GM23338 (cell line): ENCODE measurements at regions not wholly inside any gene's neighbourhood (a gene's known extent, or its start where the extent isn't known, plus 50 kb on each side); places are given as distances from the start of the nearest gene placed in this dataset.

Experiments used
- ATAC-seq: fragments of 200-7000 bp; cut with Tn5 transposase; 3 replicates; pipeline ENCODE4 v1.9.1; 2020
- DNase-seq: peaks from one replicate; pipeline ENCODE4 v3.0.0-alpha.2; 2015; ENCODE audit warnings: low spot score
- H2AFZ ChIP-seq: fragments of 200-600 bp; sonication (generic); 2 replicates; pipeline ENCODE4 v1.8.0; 2016; ENCODE audit warnings: antibody characterized with exemption, mild to moderate bottlenecking, moderate library complexity
- H3F3A ChIP-seq: fragments of 200-600 bp; sonication (generic); replicated peaks from 2 replicates; pipeline ENCODE4 v1.8.0; 2017; ENCODE audit warnings: antibody characterized with exemption, mixed run types, low read depth
- H3K27ac ChIP-seq: fragments of 200-600 bp; sonication (generic); 2 replicates; pipeline ENCODE4 v1.6.1; 2016; ENCODE audit warnings: low read depth
- H3K27me3 ChIP-seq: fragments of 200-600 bp; sonication (generic); 2 replicates; pipeline ENCODE4 v1.8.0; 2016; ENCODE audit warnings: mild to moderate bottlenecking, mixed run types, moderate library complexity; ENCODE audit not compliant: insufficient read depth
- H3K36me3 ChIP-seq: fragments of 200-600 bp; sonication (generic); 2 replicates; pipeline ENCODE4 v1.8.0; 2016; ENCODE audit warnings: mild to moderate bottlenecking; ENCODE audit not compliant: insufficient read depth
- H3K4me1 ChIP-seq: fragments of 200-600 bp; sonication (generic); 2 replicates; pipeline ENCODE4 v1.8.0; 2016; ENCODE audit warnings: mild to moderate bottlenecking, moderate library complexity; ENCODE audit not compliant: insufficient read depth
- H3K4me2 ChIP-seq: fragments of 200-600 bp; sonication (generic); 2 replicates; pipeline ENCODE4 v1.7.1; 2017; ENCODE audit warnings: mixed run types
- H3K4me3 ChIP-seq: fragments of 200-600 bp; sonication (generic); 2 replicates; pipeline ENCODE4 v1.6.1; 2016; ENCODE audit warnings: mixed run types
- H3K79me2 ChIP-seq: fragments of 200-600 bp; sonication (generic); replicated peaks from 2 replicates; pipeline ENCODE4 v1.8.0; 2017; ENCODE audit warnings: mild to moderate bottlenecking; ENCODE audit not compliant: insufficient read depth
- H3K9me2 ChIP-seq: fragments of 200-600 bp; sonication (generic); 2 replicates; pipeline ENCODE4 v1.8.0; 2017; ENCODE audit not compliant: insufficient read depth
- H4K20me1 ChIP-seq: fragments of 200-600 bp; sonication (generic); replicated peaks from 2 replicates; pipeline ENCODE4 v1.8.0; 2017; ENCODE audit warnings: mild to moderate bottlenecking; ENCODE audit not compliant: insufficient read depth
- H3K27ac Mint-ChIP-seq: 2 replicates; pipeline ENCODE4 v1.8.0; 2020; ENCODE audit warnings: inconsistent platforms, mild to moderate bottlenecking, moderate library complexity, mixed read lengths
- H3K27me3 Mint-ChIP-seq: 3 replicates; pipeline ENCODE4 v1.8.0; 2022; ENCODE audit warnings: low read depth, mild to moderate bottlenecking, moderate library complexity, mixed read lengths, inconsistent platforms; ENCODE audit not compliant: insufficient read depth, poor library complexity
- H3K36me3 Mint-ChIP-seq: 3 replicates; pipeline ENCODE4 v1.8.0; 2021; ENCODE audit warnings: low read depth, mild to moderate bottlenecking, inconsistent platforms, moderate library complexity, mixed read lengths
- H3K4me1 Mint-ChIP-seq: 3 replicates; pipeline ENCODE4 v1.8.0; 2020; ENCODE audit warnings: mild to moderate bottlenecking, inconsistent platforms, mixed read lengths
- H3K4me3 Mint-ChIP-seq: 3 replicates; pipeline ENCODE4 v1.8.0; 2021; ENCODE audit warnings: moderate library complexity, mild to moderate bottlenecking, inconsistent platforms, mixed read lengths
- H3K9me3 Mint-ChIP-seq: 3 replicates; pipeline ENCODE4 v1.8.0; 2020; ENCODE audit warnings: moderate library complexity, mild to moderate bottlenecking, inconsistent platforms, mixed read lengths
- CREB1 ChIP-seq: fragments of 250-450 bp; sonication (Bioruptor Pico); IDR thresholded peaks from 2 replicates; pipeline ENCODE4 v1.5.0; 2020; ENCODE audit warnings: low read depth, mild to moderate bottlenecking, moderate library complexity
- EZH2 ChIP-seq: fragments of 200-600 bp; sonication (generic); IDR thresholded peaks from one replicate; pipeline ENCODE4 v1.8.0; 2017; ENCODE audit warnings: antibody characterized with exemption, mild to moderate bottlenecking, low read depth; ENCODE audit not compliant: unreplicated experiment
- EZH2phosphoT487 ChIP-seq: fragments of 200-600 bp; sonication (generic); IDR thresholded peaks from one replicate; pipeline ENCODE4 v1.8.1; 2018; ENCODE audit warnings: antibody characterized with exemption; ENCODE audit not compliant: unreplicated experiment
- JUNB ChIP-seq: IDR thresholded peaks from one replicate; pipeline ENCODE4 v1.6.1; 2016; ENCODE audit warnings: antibody characterized with exemption; ENCODE audit not compliant: unreplicated experiment
- NANOG ChIP-seq: IDR thresholded peaks from 2 replicates; pipeline ENCODE4 v1.6.1; 2016; ENCODE audit warnings: antibody characterized with exemption, borderline replicate concordance
- POLR2AphosphoS5 ChIP-seq: IDR thresholded peaks from 2 replicates; pipeline ENCODE4 v1.6.1; 2016; ENCODE audit warnings: antibody characterized with exemption, low read depth
- REST ChIP-seq: IDR thresholded peaks from one replicate; pipeline ENCODE4 v1.6.1; 2018; ENCODE audit warnings: antibody characterized with exemption; ENCODE audit not compliant: unreplicated experiment
- STAT1 ChIP-seq: IDR thresholded peaks from one replicate; pipeline ENCODE4 v1.6.1; 2016; ENCODE audit warnings: antibody characterized with exemption; ENCODE audit not compliant: unreplicated experiment
- ZNF114 ChIP-seq: fragments of 250-450 bp; sonication (Bioruptor Pico); IDR thresholded peaks from 2 replicates; pipeline ENCODE4 v1.5.0; 2020; ENCODE audit warnings: mild to moderate bottlenecking, moderate library complexity
- ZNF331 ChIP-seq: fragments of 250-450 bp; sonication (Bioruptor Pico); IDR thresholded peaks from 2 replicates; pipeline ENCODE4 v1.5.0; 2020; ENCODE audit warnings: low read depth, mild to moderate bottlenecking, moderate library complexity
- TF ChIP-seq, protein P1 (sequence below), 2 experiments: fragments of 200-600 bp in 1 of 2; sonication (generic) in 1 of 2; conservative IDR thresholded peaks; 2 replicates each; pipeline versions ENCODE4 v1.5.1 to v1.6.1; 2016 to 2017; ENCODE audit warnings: antibody characterized with exemption in 2 of 2, low read depth in 2 of 2, mild to moderate bottlenecking in 2 of 2, moderate library complexity in 1 of 2
- TF ChIP-seq, protein P2 (sequence below): IDR thresholded peaks from 2 replicates; pipeline ENCODE4 v1.6.1; 2016; ENCODE audit warnings: antibody characterized with exemption

GRCh38 chr14:36449903-36450302 is 70.1 kb downstream of the NKX2-1 start:
- Histone ChIP-seq H3K4me1 (peaks cover 10% of the 10 kb centered on the region), H3K4me3 (no peak overlapping the region), H3F3A (no peaks in the 10 kb centered on the region), H3K79me2 (no peaks in the 10 kb centered on the region), H4K20me1 (no peaks in the 10 kb centered on the region), H3K36me3 (no peaks in the 10 kb centered on the region), H2AFZ (no peak overlapping the region), H3K4me2 (no peak overlapping the region), H3K9me2 (no peaks in the 10 kb centered on the region), H3K27ac (no peak overlapping the region), H3K27me3 (peaks cover 25% of the 10 kb centered on the region; the same call in 1 of the 2 replicates)
- H3K9me3 Mint-ChIP-seq: no peaks in the 10 kb centered on the region; the same call in 2 of the 3 replicates
- ATAC-seq (no peak), DNase-seq (no peak)
- H3K4me3 Mint-ChIP-seq: no peak overlapping the region
- no peak overlapping the region for H3K27ac Mint-ChIP-seq
- H3K36me3 Mint-ChIP-seq: no peaks in the 10 kb centered on the region
- TF ChIP-seq, protein P1, sequence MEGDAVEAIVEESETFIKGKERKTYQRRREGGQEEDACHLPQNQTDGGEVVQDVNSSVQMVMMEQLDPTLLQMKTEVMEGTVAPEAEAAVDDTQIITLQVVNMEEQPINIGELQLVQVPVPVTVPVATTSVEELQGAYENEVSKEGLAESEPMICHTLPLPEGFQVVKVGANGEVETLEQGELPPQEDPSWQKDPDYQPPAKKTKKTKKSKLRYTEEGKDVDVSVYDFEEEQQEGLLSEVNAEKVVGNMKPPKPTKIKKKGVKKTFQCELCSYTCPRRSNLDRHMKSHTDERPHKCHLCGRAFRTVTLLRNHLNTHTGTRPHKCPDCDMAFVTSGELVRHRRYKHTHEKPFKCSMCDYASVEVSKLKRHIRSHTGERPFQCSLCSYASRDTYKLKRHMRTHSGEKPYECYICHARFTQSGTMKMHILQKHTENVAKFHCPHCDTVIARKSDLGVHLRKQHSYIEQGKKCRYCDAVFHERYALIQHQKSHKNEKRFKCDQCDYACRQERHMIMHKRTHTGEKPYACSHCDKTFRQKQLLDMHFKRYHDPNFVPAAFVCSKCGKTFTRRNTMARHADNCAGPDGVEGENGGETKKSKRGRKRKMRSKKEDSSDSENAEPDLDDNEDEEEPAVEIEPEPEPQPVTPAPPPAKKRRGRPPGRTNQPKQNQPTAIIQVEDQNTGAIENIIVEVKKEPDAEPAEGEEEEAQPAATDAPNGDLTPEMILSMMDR (conservative IDR thresholded peaks at IDR 0.05; ENCODE audit: low read depth in 2 of 2): peak in 1 of 2 experiments; percentile 22; a peak in 2 of 4 replicates
- TF ChIP-seq EZH2: no peak
- H3K4me1 Mint-ChIP-seq: peaks cover 19% of the 10 kb centered on the region
- peaks cover 10% of the 10 kb centered on the region for H3K27me3 Mint-ChIP-seq

- no peaks in the 10 kb centered on the region for H3K9me3 Mint-ChIP-seq
- ATAC-seq (peak; percentile 23), DNase-seq (peak; percentile 25)
- Histone ChIP-seq H3K4me2 (peak overlapping the region; percentile 66), H3F3A (peaks cover 7% of the 10 kb centered on the region; the same call in 1 of the 2 replicates), H3K79me2 (no peaks in the 10 kb centered on the region), H3K4me1 (peaks cover 57% of the 10 kb centered on the region), H3K27me3 (peaks cover 50% of the 10 kb centered on the region), H4K20me1 (no peaks in the 10 kb centered on the region), H3K9me2 (no peaks in the 10 kb centered on the region), H3K36me3 (no peaks in the 10 kb centered on the region), H3K27ac (no peak overlapping the region), H2AFZ (no peak overlapping the region), H3K4me3 (peak overlapping the region; percentile 33)
- H3K4me3 Mint-ChIP-seq: peak overlapping the region; percentile 52
- H3K27me3 Mint-ChIP-seq: peaks cover 21% of the 10 kb centered on the region
- H3K36me3 Mint-ChIP-seq: no peaks in the 10 kb centered on the region
- no peak overlapping the region for H3K27ac Mint-ChIP-seq
- peaks cover 54% of the 10 kb centered on the region for H3K4me1 Mint-ChIP-seq
- no peak for TF ChIP-seq ZNF331
- TF ChIP-seq, protein P2, sequence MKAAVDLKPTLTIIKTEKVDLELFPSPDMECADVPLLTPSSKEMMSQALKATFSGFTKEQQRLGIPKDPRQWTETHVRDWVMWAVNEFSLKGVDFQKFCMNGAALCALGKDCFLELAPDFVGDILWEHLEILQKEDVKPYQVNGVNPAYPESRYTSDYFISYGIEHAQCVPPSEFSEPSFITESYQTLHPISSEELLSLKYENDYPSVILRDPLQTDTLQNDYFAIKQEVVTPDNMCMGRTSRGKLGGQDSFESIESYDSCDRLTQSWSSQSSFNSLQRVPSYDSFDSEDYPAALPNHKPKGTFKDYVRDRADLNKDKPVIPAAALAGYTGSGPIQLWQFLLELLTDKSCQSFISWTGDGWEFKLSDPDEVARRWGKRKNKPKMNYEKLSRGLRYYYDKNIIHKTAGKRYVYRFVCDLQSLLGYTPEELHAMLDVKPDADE: no peak
- no peak for TF ChIP-seq CREB1 (CRISPR knock-in tag)
- no peak for TF ChIP-seq REST
- no peak for TF ChIP-seq NANOG
- no peak for TF ChIP-seq JUNB
- no peak for TF ChIP-seq EZH2
- no peak for TF ChIP-seq EZH2phosphoT487
- TF ChIP-seq POLR2AphosphoS5: no peak
- no peak for TF ChIP-seq ZNF114
- TF ChIP-seq, protein P1 (conservative IDR thresholded peaks at IDR 0.05; ENCODE audit: low read depth in 2 of 2): no peak
- TF ChIP-seq STAT1: no peak
These were observed 76.7 kb downstream of the NKX2-1 start for GRCh38 chr14:36443374-36443773.
